MM.1S (cell line): ENCODE measurements at regions not wholly inside any gene's neighbourhood (a gene's known extent, or its start where the extent isn't known, plus 50 kb on each side); places are given as distances from the start of the nearest gene placed in this dataset.

Experiments used
- CTCF ChIP-seq: fragments of 300-600 bp; sonication (generic); IDR thresholded peaks from 2 replicates; pipeline ENCODE4 v1.5.1; 2016; ENCODE audit warnings: antibody characterized with exemption, low read length, mixed read lengths
- EZH2 ChIP-seq: fragments of 300-600 bp; sonication (generic); optimal IDR thresholded peaks from 2 replicates; pipeline ENCODE3; 2017; ENCODE audit warnings: low read depth, mild to moderate bottlenecking, antibody characterized with exemption, low read length, mixed read lengths

GRCh38 chr12:115464111-115464581 is 780.2 kb upstream of the TBX3 start:
- TF ChIP-seq EZH2 (no peak), CTCF (no peak)
